ENCODE measurements at regions not wholly inside any gene's neighbourhood (a gene's known extent, or its start where the extent isn't known, plus 50 kb on each side); places are given as distances from the start of the nearest gene placed in this dataset.

- Histone ChIP-seq H3K4me1 (ENCODE audit: control insufficient read depth, insufficient read depth, low read length, poor library complexity, severe bottlenecking) (peaks cover 5% of the 10 kb centered on the region), H3K9me3 (ENCODE audit: control insufficient read depth, low read length) (no peaks in the 10 kb centered on the region), H3K36me3 (ENCODE audit: control insufficient read depth, insufficient read depth, low read length) (no peaks in the 10 kb centered on the region), H3K27ac (ENCODE audit: insufficient read depth, low read length, poor library complexity, severe bottlenecking) (no peak overlapping the region), H3K27me3 (replicated peaks; ENCODE audit: control insufficient read depth, insufficient read depth, low read length, poor library complexity, severe bottlenecking) (no peaks in the 10 kb centered on the region), H3K4me3 (ENCODE audit: insufficient read depth, low read depth, low read length, poor library complexity, severe bottlenecking) (no peak overlapping the region)
- no peak for DNase-seq
Observed at GRCh38 chr1:59143133-59143487, 153.8 kb upstream of the FGGY start.

GRCh38 chr1:59143811-59144210 lies 153.1 kb upstream of the FGGY start:
- H3K9me3 ChIP-seq (ENCODE audit: control insufficient read depth, low read length) = no peaks in the 10 kb centered on the region
- peaks cover 5% of the 10 kb centered on the region for H3K4me1 ChIP-seq (ENCODE audit: control insufficient read depth, insufficient read depth, low read length, poor library complexity, severe bottlenecking)
- no peak overlapping the region for H3K27ac ChIP-seq (ENCODE audit: insufficient read depth, low read length, poor library complexity, severe bottlenecking)
- DNase-seq = no peak
- no peaks in the 10 kb centered on the region for H3K36me3 ChIP-seq (ENCODE audit: control insufficient read depth, insufficient read depth, low read length)
- H3K4me3 ChIP-seq (ENCODE audit: insufficient read depth, low read depth, low read length, poor library complexity, severe bottlenecking) = no peak overlapping the region
- H3K27me3 ChIP-seq (replicated peaks; ENCODE audit: control insufficient read depth, insufficient read depth, low read length, poor library complexity, severe bottlenecking) = no peaks in the 10 kb centered on the region

- H3K4me1 ChIP-seq (ENCODE audit: control insufficient read depth, insufficient read depth, low read length, poor library complexity, severe bottlenecking) = peaks cover 5% of the 10 kb centered on the region
- H3K27me3 ChIP-seq (replicated peaks; ENCODE audit: control insufficient read depth, insufficient read depth, low read length, poor library complexity, severe bottlenecking) = no peaks in the 10 kb centered on the region
- no peak overlapping the region for H3K27ac ChIP-seq (ENCODE audit: insufficient read depth, low read length, poor library complexity, severe bottlenecking)
- no peaks in the 10 kb centered on the region for H3K9me3 ChIP-seq (ENCODE audit: control insufficient read depth, low read length)
- no peak overlapping the region for H3K4me3 ChIP-seq (ENCODE audit: insufficient read depth, low read depth, low read length, poor library complexity, severe bottlenecking)
- no peaks in the 10 kb centered on the region for H3K36me3 ChIP-seq (ENCODE audit: control insufficient read depth, insufficient read depth, low read length)
- DNase-seq = no peak
Observed at GRCh38 chr1:59144959-59145358, 151.9 kb upstream of the FGGY start.

GRCh38 chr1:59146056-59146455 lies 150.8 kb upstream of the FGGY start:
- H3K9me3 ChIP-seq (ENCODE audit: control insufficient read depth, low read length) = no peaks in the 10 kb centered on the region
- no peak overlapping the region for H3K27ac ChIP-seq (ENCODE audit: insufficient read depth, low read length, poor library complexity, severe bottlenecking)
- H3K4me3 ChIP-seq (ENCODE audit: insufficient read depth, low read depth, low read length, poor library complexity, severe bottlenecking) = peak overlapping the region; percentile 49
- peaks cover 5% of the 10 kb centered on the region for H3K4me1 ChIP-seq (ENCODE audit: control insufficient read depth, insufficient read depth, low read length, poor library complexity, severe bottlenecking)
- no peaks in the 10 kb centered on the region for H3K27me3 ChIP-seq (replicated peaks; ENCODE audit: control insufficient read depth, insufficient read depth, low read length, poor library complexity, severe bottlenecking)
- no peaks in the 10 kb centered on the region for H3K36me3 ChIP-seq (ENCODE audit: control insufficient read depth, insufficient read depth, low read length)
- DNase-seq = no peak

GRCh38 chr1:59146651-59147358 lies 150.1 kb upstream of the FGGY start:
- Histone ChIP-seq H3K36me3 (ENCODE audit: control insufficient read depth, insufficient read depth, low read length) (no peaks in the 10 kb centered on the region), H3K4me3 (ENCODE audit: insufficient read depth, low read depth, low read length, poor library complexity, severe bottlenecking) (peak overlapping the region; percentile 49), H3K27me3 (replicated peaks; ENCODE audit: control insufficient read depth, insufficient read depth, low read length, poor library complexity, severe bottlenecking) (no peaks in the 10 kb centered on the region), H3K27ac (ENCODE audit: insufficient read depth, low read length, poor library complexity, severe bottlenecking) (no peak overlapping the region), H3K9me3 (ENCODE audit: control insufficient read depth, low read length) (no peaks in the 10 kb centered on the region), H3K4me1 (ENCODE audit: control insufficient read depth, insufficient read depth, low read length, poor library complexity, severe bottlenecking) (peaks cover 5% of the 10 kb centered on the region)
- peak; percentile 3 to 34 (median 7) for DNase-seq

- Histone ChIP-seq H3K9me3 (ENCODE audit: control insufficient read depth, low read length) (no peaks in the 10 kb centered on the region), H3K27ac (ENCODE audit: insufficient read depth, low read length, poor library complexity, severe bottlenecking) (no peak overlapping the region), H3K4me3 (ENCODE audit: insufficient read depth, low read depth, low read length, poor library complexity, severe bottlenecking) (no peak overlapping the region), H3K36me3 (ENCODE audit: control insufficient read depth, insufficient read depth, low read length) (no peaks in the 10 kb centered on the region), H3K4me1 (ENCODE audit: control insufficient read depth, insufficient read depth, low read length, poor library complexity, severe bottlenecking) (peaks cover 5% of the 10 kb centered on the region), H3K27me3 (replicated peaks; ENCODE audit: control insufficient read depth, insufficient read depth, low read length, poor library complexity, severe bottlenecking) (no peaks in the 10 kb centered on the region)
- DNase-seq = no peak
Observed at GRCh38 chr1:59149435-59149834, 147.5 kb upstream of the FGGY start.

- DNase-seq = no peak
- no peaks in the 10 kb centered on the region for H3K27me3 ChIP-seq (replicated peaks; ENCODE audit: control insufficient read depth, insufficient read depth, low read length, poor library complexity, severe bottlenecking)
- H3K9me3 ChIP-seq (ENCODE audit: control insufficient read depth, low read length) = no peaks in the 10 kb centered on the region
- H3K36me3 ChIP-seq (ENCODE audit: control insufficient read depth, insufficient read depth, low read length) = no peaks in the 10 kb centered on the region
- H3K4me1 ChIP-seq (ENCODE audit: control insufficient read depth, insufficient read depth, low read length, poor library complexity, severe bottlenecking) = peaks cover 5% of the 10 kb centered on the region
- no peak overlapping the region for H3K27ac ChIP-seq (ENCODE audit: insufficient read depth, low read length, poor library complexity, severe bottlenecking)
- H3K4me3 ChIP-seq (ENCODE audit: insufficient read depth, low read depth, low read length, poor library complexity, severe bottlenecking) = no peak overlapping the region
Observed at GRCh38 chr1:59150577-59151386, 146.1 kb upstream of the FGGY start.

- Histone ChIP-seq H3K4me3 (ENCODE audit: insufficient read depth, low read depth, low read length, poor library complexity, severe bottlenecking) (no peak overlapping the region), H3K27me3 (replicated peaks; ENCODE audit: control insufficient read depth, insufficient read depth, low read length, poor library complexity, severe bottlenecking) (no peaks in the 10 kb centered on the region), H3K27ac (ENCODE audit: insufficient read depth, low read length, poor library complexity, severe bottlenecking) (no peak overlapping the region), H3K4me1 (ENCODE audit: control insufficient read depth, insufficient read depth, low read length, poor library complexity, severe bottlenecking) (peaks cover 5% of the 10 kb centered on the region), H3K9me3 (ENCODE audit: control insufficient read depth, low read length) (no peaks in the 10 kb centered on the region), H3K36me3 (ENCODE audit: control insufficient read depth, insufficient read depth, low read length) (no peaks in the 10 kb centered on the region)
- no peak for DNase-seq
Observed at GRCh38 chr1:59151387-59151761, 145.5 kb upstream of the FGGY start.

- Histone ChIP-seq H3K4me1 (ENCODE audit: control insufficient read depth, insufficient read depth, low read length, poor library complexity, severe bottlenecking) (peaks cover 1% of the 10 kb centered on the region), H3K4me3 (ENCODE audit: insufficient read depth, low read depth, low read length, poor library complexity, severe bottlenecking) (no peak overlapping the region), H3K9me3 (ENCODE audit: control insufficient read depth, low read length) (no peaks in the 10 kb centered on the region), H3K36me3 (ENCODE audit: control insufficient read depth, insufficient read depth, low read length) (no peaks in the 10 kb centered on the region), H3K27ac (ENCODE audit: insufficient read depth, low read length, poor library complexity, severe bottlenecking) (no peak overlapping the region), H3K27me3 (replicated peaks; ENCODE audit: control insufficient read depth, insufficient read depth, low read length, poor library complexity, severe bottlenecking) (no peaks in the 10 kb centered on the region)
- DNase-seq = no peak
Observed at GRCh38 chr1:59151860-59152259, 145.0 kb upstream of the FGGY start.

GRCh38 chr1:59152511-59152910 lies 144.4 kb upstream of the FGGY start:
- no peak overlapping the region for H3K4me3 ChIP-seq (ENCODE audit: insufficient read depth, low read depth, low read length, poor library complexity, severe bottlenecking)
- no peaks in the 10 kb centered on the region for H3K36me3 ChIP-seq (ENCODE audit: control insufficient read depth, insufficient read depth, low read length)
- no peaks in the 10 kb centered on the region for H3K27me3 ChIP-seq (replicated peaks; ENCODE audit: control insufficient read depth, insufficient read depth, low read length, poor library complexity, severe bottlenecking)
- H3K9me3 ChIP-seq (ENCODE audit: control insufficient read depth, low read length) = no peaks in the 10 kb centered on the region
- no peak overlapping the region for H3K27ac ChIP-seq (ENCODE audit: insufficient read depth, low read length, poor library complexity, severe bottlenecking)
- no peak for DNase-seq
- no peaks in the 10 kb centered on the region for H3K4me1 ChIP-seq (ENCODE audit: control insufficient read depth, insufficient read depth, low read length, poor library complexity, severe bottlenecking)
